HG02885 (cell line): ENCODE measurements at regions not wholly inside any gene's neighbourhood (a gene's known extent, or its start where the extent isn't known, plus 50 kb on each side); places are given as distances from the start of the nearest gene placed in this dataset.

ENCODE experiments used
- ATAC-seq: cut with Tn5 transposase; IDR thresholded peaks from one replicate; pipeline ENCODE4 v1.9.1; 2021; ENCODE audit warnings: mild to moderate bottlenecking; ENCODE audit not compliant: unreplicated experiment, poor library complexity

DNA sequence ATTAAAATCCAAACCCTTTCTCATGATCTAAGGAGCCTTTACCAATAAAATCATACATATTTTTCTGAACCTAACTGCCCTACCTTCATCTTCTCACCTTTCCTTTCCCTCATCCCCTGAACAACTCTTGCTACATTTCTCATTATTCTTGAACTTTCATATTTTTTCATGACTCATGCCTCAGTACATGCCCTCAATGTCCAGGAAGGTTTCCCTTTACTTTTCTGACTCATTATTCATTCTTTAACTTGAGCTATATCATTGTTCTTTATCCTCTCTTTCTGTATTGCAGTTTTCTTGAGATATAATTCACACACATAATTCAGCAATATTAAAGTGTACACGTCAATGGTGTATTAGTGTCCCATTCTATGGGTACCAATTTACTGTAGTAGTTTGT is 231.0 kb downstream of the ALG10B start:
- ATAC-seq, result no peak

GRCh38 chr12:38555620-38556591 is 239.3 kb downstream of the ALG10B start:
- no peak for ATAC-seq

DNA sequence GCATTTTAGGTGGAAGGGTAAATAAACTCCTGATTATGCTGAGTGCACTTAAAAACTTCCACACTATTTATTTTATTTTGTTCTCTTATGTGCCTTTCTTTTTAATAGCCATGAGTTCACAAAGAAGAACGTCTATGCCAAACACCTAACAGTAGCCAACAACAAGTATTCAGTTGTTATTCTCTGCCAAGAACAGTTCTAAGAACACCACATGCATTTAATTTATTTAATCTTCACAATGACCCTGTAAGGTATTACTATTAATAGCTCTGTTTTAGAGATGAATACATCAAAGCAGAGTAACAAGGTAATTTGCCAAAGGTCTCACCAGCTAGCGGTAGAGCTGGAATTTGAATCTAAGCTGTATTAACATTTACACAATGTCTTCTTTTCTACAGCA is 240.1 kb downstream of the ALG10B start:
- ATAC-seq, result no peak

GRCh38 chr12:38585086-38585485 is 268.5 kb downstream of the ALG10B start:
- ATAC-seq, result no peak

DNA sequence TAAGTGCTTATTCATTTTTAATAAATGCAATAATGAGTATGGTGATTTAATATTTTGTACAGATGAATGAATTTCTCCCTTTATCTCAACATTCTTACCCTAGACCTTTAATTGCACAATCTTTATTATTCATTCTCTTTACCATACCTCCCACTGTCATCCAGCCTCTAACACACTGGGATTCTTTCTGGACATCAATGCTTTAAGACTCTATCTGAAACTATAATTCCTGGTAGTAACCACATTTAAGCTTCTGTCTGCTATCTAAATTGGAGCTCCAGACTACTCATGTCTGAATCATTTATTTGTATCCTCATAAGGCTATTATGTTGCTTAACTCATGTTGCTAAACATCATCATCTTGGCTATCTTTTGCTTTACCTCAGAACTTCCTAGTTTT is 270.2 kb downstream of the ALG10B start:
- ATAC-seq, result no peak

DNA sequence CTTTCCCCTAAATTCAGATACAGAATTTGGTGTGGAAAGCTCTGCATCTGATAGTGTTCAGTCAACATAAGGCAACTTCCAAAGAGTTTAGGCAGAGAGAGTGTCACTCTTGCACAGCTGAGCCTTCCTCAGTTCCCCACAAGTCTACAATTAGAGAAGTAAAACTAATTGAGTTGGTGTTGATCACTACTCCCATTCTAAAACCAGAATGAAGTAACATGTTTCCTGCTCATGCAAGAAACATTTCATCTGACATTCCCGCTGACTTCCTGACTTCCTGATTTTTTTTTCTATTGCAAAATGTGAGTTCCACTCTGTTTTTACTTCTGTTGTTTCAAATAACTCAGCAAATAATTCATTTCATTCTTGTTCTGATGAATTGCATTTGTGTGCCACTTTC is 271.0 kb downstream of the ALG10B start:
- no peak for ATAC-seq

DNA sequence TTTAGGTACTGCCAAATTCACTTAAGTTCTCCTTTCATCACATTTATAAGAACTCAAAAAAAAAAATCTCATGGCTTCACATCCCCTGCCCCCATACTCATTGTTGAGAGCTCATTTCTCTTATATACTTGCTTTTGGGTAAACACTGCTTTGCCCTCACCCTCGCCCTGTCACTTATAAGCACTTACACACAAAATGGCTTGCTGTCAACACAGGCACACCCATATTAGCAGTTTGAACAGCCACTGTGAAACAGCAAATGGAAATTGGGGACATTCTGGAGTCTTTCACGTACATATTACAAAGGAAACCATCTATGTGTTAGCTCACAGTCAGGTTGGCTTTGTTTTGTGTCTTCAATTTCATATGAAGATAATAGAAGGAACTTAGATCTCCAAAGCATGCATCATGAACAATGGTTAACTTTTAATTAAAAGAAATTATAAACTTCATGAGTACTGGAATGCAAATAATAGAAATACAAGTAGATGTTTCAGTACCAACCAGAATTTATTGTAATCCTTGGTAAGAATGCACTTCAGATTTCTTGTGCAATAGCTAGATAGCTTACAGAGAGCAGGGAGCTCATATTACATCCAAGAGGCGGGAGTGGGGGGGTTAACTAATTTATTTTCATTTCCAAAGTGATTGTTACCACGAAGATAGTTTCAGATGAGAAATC is 272.2 kb downstream of the ALG10B start:
- no peak for ATAC-seq

DNA sequence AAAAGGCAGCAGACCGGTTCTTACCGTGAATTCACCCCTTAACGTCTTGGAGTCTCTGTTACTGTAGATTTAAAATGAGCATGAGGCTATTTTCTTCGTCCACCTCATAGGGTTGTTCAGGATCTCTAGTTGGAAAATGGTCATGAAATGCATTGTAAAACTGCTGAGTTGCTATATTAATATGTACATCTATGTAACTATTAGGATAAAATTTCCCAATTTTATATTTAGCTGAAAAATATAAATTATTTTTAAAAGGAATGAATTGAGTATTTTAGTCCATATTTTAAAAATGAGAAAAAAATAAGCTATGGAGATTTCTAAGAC is 272.7 kb downstream of the ALG10B start:
- ATAC-seq, result no peak

GRCh38 chr12:38601949-38602348 is 285.4 kb downstream of the ALG10B start:
- ATAC-seq, result no peak
